ENCODE measurements at regions not wholly inside any gene's neighbourhood (a gene's known extent, or its start where the extent isn't known, plus 50 kb on each side); places are given as distances from the start of the nearest gene placed in this dataset.

GRCh38 chrX:25737540-25737939, 400.6 kb upstream of the MAGEB18 start:
- TF ChIP-seq CTCF (IDR thresholded peaks at IDR 0.05; ENCODE audit: poor library complexity, severe bottlenecking) (no peak), EZH2 (IDR thresholded peaks at IDR 0.05; ENCODE audit: borderline replicate concordance, insufficient read depth, low read length, poor library complexity, severe bottlenecking) (no peak), EP300 (conservative IDR thresholded peaks at IDR 0.05; ENCODE audit: poor library complexity, severe bottlenecking) (no peak), RAD21 (conservative IDR thresholded peaks at IDR 0.05) (no peak), POLR2AphosphoS5 (IDR thresholded peaks at IDR 0.05) (no peak), TAF1 (IDR thresholded peaks at IDR 0.05; ENCODE audit: low read depth) (no peak)

All from neural cell (in vitro differentiated cells).